NCI-H2196 (cell line): ENCODE measurements at regions not wholly inside any gene's neighbourhood (a gene's known extent, or its start where the extent isn't known, plus 50 kb on each side); places are given as distances from the start of the nearest gene placed in this dataset.
A peak's percentile ranks its signal among the peaks of the same experiment; 100 is the strongest.
"Not testable (repeated sequence)": the region's sequence is repeated elsewhere in the genome, so short reads cannot be mapped to it uniquely, and the experiment has no call there.

Source experiments
- DNase-seq: peaks from one replicate; lab custom pipeline; 2025; ENCODE audit not compliant: unreplicated experiment; lab: John Stamatoyannopoulos, UW

- DNase-seq, result no peak
Measured at GRCh38 chr13:43946281-43946680, 66.6 kb downstream of the LACC1 start.

- DNase-seq, result no peak
Measured at GRCh38 chr13:43947897-43948458, 68.3 kb downstream of the LACC1 start.

GRCh38 chr13:43953370-43953769, 73.7 kb downstream of the LACC1 start:
- peak; percentile 8 for DNase-seq

- DNase-seq, result not testable (repeated sequence)
Measured at GRCh38 chr13:43956975-43957374, 77.3 kb downstream of the LACC1 start.

GRCh38 chr13:43959291-43959690, 79.6 kb downstream of the LACC1 start:
- DNase-seq, result no peak

- no peak for DNase-seq
Measured at GRCh38 chr13:43961909-43962308, 82.2 kb downstream of the LACC1 start.

GRCh38 chr13:43963726-43964125, 84.0 kb downstream of the LACC1 start:
- DNase-seq, result no peak

- DNase-seq, result no peak
Measured at GRCh38 chr13:43964698-43965458, 85.2 kb downstream of the LACC1 start.

GRCh38 chr13:43965459-43965845, 85.7 kb downstream of the LACC1 start:
- no peak for DNase-seq

- not testable (repeated sequence) for DNase-seq
Measured at GRCh38 chr13:43968251-43968942, 88.7 kb downstream of the LACC1 start.

GRCh38 chr13:43968943-43969690, 89.4 kb downstream of the LACC1 start:
- not testable (repeated sequence) for DNase-seq

- DNase-seq, result not testable (repeated sequence)
Measured at GRCh38 chr13:43969919-43970318, 90.2 kb downstream of the LACC1 start.

GRCh38 chr13:43970520-43971242, 91.0 kb downstream of the LACC1 start:
- not testable (repeated sequence) for DNase-seq

GRCh38 chr13:43971324-43971723, 91.6 kb downstream of the LACC1 start:
- not testable (repeated sequence) for DNase-seq

GRCh38 chr13:43977911-43978310, 98.2 kb downstream of the LACC1 start:
- no peak for DNase-seq

GRCh38 chr13:43978688-43979087, 99.0 kb downstream of the LACC1 start:
- DNase-seq, result no peak

- DNase-seq, result no peak
Measured at GRCh38 chr13:43979492-43979891, 99.8 kb downstream of the LACC1 start.

GRCh38 chr13:43980587-43980986, 100.9 kb downstream of the LACC1 start:
- DNase-seq, result no peak

GRCh38 chr13:43981091-43981490, 101.4 kb downstream of the LACC1 start:
- DNase-seq, result no peak

GRCh38 chr13:43981512-43982301, 102.0 kb downstream of the LACC1 start:
- no peak for DNase-seq
